ENCODE measurements at regions not wholly inside any gene's neighbourhood (a gene's known extent, or its start where the extent isn't known, plus 50 kb on each side); places are given as distances from the start of the nearest gene placed in this dataset.

GRCh38 chr20:8974009-8974708 is 94.7 kb upstream of the PLCB4 start:
- H3K14ac ChIP-seq (ENCODE audit: insufficient read length) = no peak overlapping the region
- H3K4me2 ChIP-seq (ENCODE audit: insufficient read depth in 1 of 2, low read depth in 2 of 2, low read length in 2 of 2) = peak overlapping the region in 1 of 2 experiments; percentile 17; a peak in 1 of 4 replicates
- no peaks in the 10 kb centered on the region for H3K27me3 ChIP-seq (replicated peaks in 1 of 4; ENCODE audit: control insufficient read depth in 3 of 4, extremely low read depth in 1 of 4, insufficient read depth in 3 of 4, low read length in 3 of 4)
- no peak overlapping the region for H3K27ac ChIP-seq (ENCODE audit: low read depth, low read length)
- peak overlapping the region; percentile 22; the same call in 1 of the 2 replicates for H2BK12ac ChIP-seq (ENCODE audit: low read depth, low read length)
- H4K91ac ChIP-seq (replicated peaks; ENCODE audit: insufficient read length, low read length) = peak overlapping the region; percentile 45
- H2BK15ac ChIP-seq (ENCODE audit: low read length) = no peak overlapping the region
- DNase-seq (ENCODE audit: low read depth in 1 of 2, low spot score in 2 of 2) (no peak), FAIRE-seq (no peak)
- peak overlapping the region; percentile 3; the same call in 1 of the 2 replicates for H2BK5ac ChIP-seq (ENCODE audit: low read depth, low read length)
- ChIA-PET CTCF (ENCODE audit: partially characterized antibody) (interaction anchor here (1.2 kb wide), 1 partner anchor 54 kb away, joined by 3 read pairs; no protein-coding TSS in a partner anchor), POLR2A (ENCODE audit: partially characterized antibody) (no interaction called here)
- H2AK5ac ChIP-seq (ENCODE audit: low read depth, low read length) = 0 out of 2 replicates have a peak overlapping the region, but pooled peaks have one; percentile 17
- H3K23ac ChIP-seq (ENCODE audit: insufficient read length) = no peak overlapping the region
- peak overlapping the region; percentile 87; the same call in 1 of the 2 replicates for H2BK20ac ChIP-seq (ENCODE audit: low read length)
- H4K8ac ChIP-seq (ENCODE audit: extremely low read depth, insufficient read depth, low read length) = no peak overlapping the region
- no peaks in the 10 kb centered on the region for H4K20me1 ChIP-seq (replicated peaks in 1 of 2; ENCODE audit: control insufficient read depth in 1 of 2, insufficient read depth in 2 of 2, low read length in 2 of 2)
- H3K56ac ChIP-seq (replicated peaks; ENCODE audit: insufficient read length, low read depth, low read length) = no peak overlapping the region
- H3K9me3 ChIP-seq (ENCODE audit: insufficient read depth in 2 of 2, low read depth in 1 of 2, low read length in 1 of 2) = no peaks in the 10 kb centered on the region
- H3K18ac ChIP-seq (ENCODE audit: extremely low read depth, low read length) = no peak overlapping the region; the same call in 1 of the 2 replicates
- no peak overlapping the region for H3K4ac ChIP-seq (replicated peaks; ENCODE audit: insufficient read length, low read depth, low read length)
- H3K4me1 ChIP-seq (replicated peaks in 1 of 4; ENCODE audit: control insufficient read depth in 3 of 4, insufficient read depth in 4 of 4, low read length in 3 of 4) = peaks cover 0 to 8% (median 2%) of the 10 kb centered on the region in 4 experiments; a peak in 2 of 7 replicates
- H3K9ac ChIP-seq (replicated peaks in 1 of 4; ENCODE audit: extremely low read depth in 1 of 4, low read depth in 3 of 4, low read length in 3 of 4) = no peak overlapping the region
- no peaks in the 10 kb centered on the region for H3K23me2 ChIP-seq (ENCODE audit: low read depth, low read length)
- H3K79me2 ChIP-seq (ENCODE audit: control insufficient read depth in 1 of 2, insufficient read depth in 2 of 2, low read length in 2 of 2) = no peaks in the 10 kb centered on the region
- H2AFZ ChIP-seq (ENCODE audit: low read length) = no peak overlapping the region
- no peak overlapping the region for H2BK120ac ChIP-seq (replicated peaks; ENCODE audit: low read depth, low read length)
- peak overlapping the region in 1 of 4 experiments; percentile 13; a peak in 1 of 8 replicates for H3K4me3 ChIP-seq (ENCODE audit: extremely low read depth in 1 of 4, insufficient read depth in 2 of 4, low read depth in 3 of 4, low read length in 4 of 4)
- H3K36me3 ChIP-seq (ENCODE audit: control insufficient read depth in 2 of 4, insufficient read depth in 4 of 4, low read length in 3 of 4) = no peaks in the 10 kb centered on the region
- no peak overlapping the region for H4K5ac ChIP-seq (ENCODE audit: insufficient read length, low read depth, low read length)
- 80% methylated on average over 2 of the region's 2 CpGs; no CpG with 5 or more reads in 1 of the 2 experiments for WGBS, 2 experiments (ENCODE audit: extremely low coverage in 1 of 2, insufficient coverage in 1 of 2, insufficient read length in 1 of 2, insufficient replicate concordance in 2 of 2, low coverage in 1 of 2, low lambda C conversion rate in 2 of 2, missing lambda C conversion rate in 1 of 2)
- no peaks in the 10 kb centered on the region for H3K79me1 ChIP-seq (ENCODE audit: low read depth, low read length)
- no peak for TF ChIP-seq NRF1 (IDR thresholded peaks at IDR 0.05; ENCODE audit: low read depth, low read length)
- TF ChIP-seq ASH2L (IDR thresholded peaks at IDR 0.05; ENCODE audit: low read length) = no peak
- TF ChIP-seq YY1 (IDR thresholded peaks at IDR 0.05; ENCODE audit: low read depth, low read length) = no peak
- no peak for TF ChIP-seq SP2 (IDR thresholded peaks at IDR 0.05; ENCODE audit: low read length)
- TF ChIP-seq KDM4A (IDR thresholded peaks at IDR 0.05; ENCODE audit: low read depth, low read length, severe bottlenecking) = no peak
- TF ChIP-seq SIX5 (IDR thresholded peaks at IDR 0.05; ENCODE audit: low read depth, low read length) = no peak
- TF ChIP-seq ATF2 (IDR thresholded peaks at IDR 0.05; ENCODE audit: low read length) = no peak
- TF ChIP-seq RBBP5 (IDR thresholded peaks at IDR 0.05; ENCODE audit: borderline replicate concordance, low read depth, low read length) = no peak
- TF ChIP-seq KDM1A (IDR thresholded peaks at IDR 0.05; ENCODE audit: borderline replicate concordance, low read length) = 0 out of 2 replicates have a peak, but pooled peaks have one; percentile 44
- no peak for TF ChIP-seq HDAC6 (IDR thresholded peaks at IDR 0.05; ENCODE audit: low read depth, low read length)
- TF ChIP-seq BRCA1 (IDR thresholded peaks at IDR 0.05; ENCODE audit: low read depth, low read length) = no peak
